ENCODE measurements at regions not wholly inside any gene's neighbourhood (a gene's known extent, or its start where the extent isn't known, plus 50 kb on each side); places are given as distances from the start of the nearest gene placed in this dataset.
A peak's percentile ranks its signal among the peaks of the same experiment; 100 is the strongest.

- Histone ChIP-seq H3K9me3 (ENCODE audit: insufficient read depth, low read length) (no peaks in the 10 kb centered on the region; the same call in 1 of the 2 replicates), H3K4me3 (ENCODE audit: low read length) (no peak overlapping the region), H4K20me1 (ENCODE audit: insufficient read depth, low read length) (no peaks in the 10 kb centered on the region), H3K27ac (ENCODE audit: low read length) (no peak overlapping the region), H3K4me2 (ENCODE audit: low read length) (no peak overlapping the region), H3K27me3 (ENCODE audit: low read depth, low read length) (no peaks in the 10 kb centered on the region), H3K9ac (ENCODE audit: low read length) (no peak overlapping the region), H3K4me1 (ENCODE audit: low read length) (peaks cover 3% of the 10 kb centered on the region; the same call in 1 of the 2 replicates), H3K36me3 (replicated peaks; ENCODE audit: low read depth, low read length) (no peaks in the 10 kb centered on the region), H2AFZ (ENCODE audit: low read depth, low read length) (no peak overlapping the region), H3K79me2 (ENCODE audit: low read length) (no peaks in the 10 kb centered on the region)
- TF ChIP-seq CTCF (IDR thresholded peaks at IDR 0.05; ENCODE audit: low read depth, low read length) = no peak
- no peak for TF ChIP-seq EZH2phosphoT487 (IDR thresholded peaks at IDR 0.05; ENCODE audit: low read depth)
Observed at GRCh38 chr9:79107911-79108676, 463.7 kb upstream of the TLE4 start.

GRCh38 chr9:79111653-79112052 lies 460.1 kb upstream of the TLE4 start:
- Histone ChIP-seq H3K9ac (ENCODE audit: low read length) (no peak overlapping the region), H2AFZ (ENCODE audit: low read depth, low read length) (no peak overlapping the region), H3K36me3 (replicated peaks; ENCODE audit: low read depth, low read length) (no peaks in the 10 kb centered on the region), H3K27me3 (ENCODE audit: low read depth, low read length) (no peaks in the 10 kb centered on the region), H4K20me1 (ENCODE audit: insufficient read depth, low read length) (no peaks in the 10 kb centered on the region), H3K27ac (ENCODE audit: low read length) (no peak overlapping the region), H3K4me2 (ENCODE audit: low read length) (no peak overlapping the region), H3K4me3 (ENCODE audit: low read length) (no peak overlapping the region), H3K4me1 (ENCODE audit: low read length) (peaks cover 3% of the 10 kb centered on the region; the same call in 1 of the 2 replicates), H3K9me3 (ENCODE audit: insufficient read depth, low read length) (no peaks in the 10 kb centered on the region; the same call in 1 of the 2 replicates), H3K79me2 (ENCODE audit: low read length) (no peaks in the 10 kb centered on the region)
- TF ChIP-seq CTCF (IDR thresholded peaks at IDR 0.05; ENCODE audit: low read depth, low read length) = no peak
- no peak for TF ChIP-seq EZH2phosphoT487 (IDR thresholded peaks at IDR 0.05; ENCODE audit: low read depth)

GRCh38 chr9:79115176-79115575 lies 456.6 kb upstream of the TLE4 start:
- no peak overlapping the region for H3K27ac ChIP-seq (ENCODE audit: low read length)
- no peaks in the 10 kb centered on the region for H4K20me1 ChIP-seq (ENCODE audit: insufficient read depth, low read length)
- H3K27me3 ChIP-seq (ENCODE audit: low read depth, low read length) = no peaks in the 10 kb centered on the region
- no peaks in the 10 kb centered on the region for H3K79me2 ChIP-seq (ENCODE audit: low read length)
- no peaks in the 10 kb centered on the region; the same call in 1 of the 2 replicates for H3K9me3 ChIP-seq (ENCODE audit: insufficient read depth, low read length)
- no peak overlapping the region for H2AFZ ChIP-seq (ENCODE audit: low read depth, low read length)
- no peak overlapping the region for H3K4me3 ChIP-seq (ENCODE audit: low read length)
- H3K4me1 ChIP-seq (ENCODE audit: low read length) = no peaks in the 10 kb centered on the region
- TF ChIP-seq EZH2phosphoT487 (IDR thresholded peaks at IDR 0.05; ENCODE audit: low read depth) (no peak), CTCF (IDR thresholded peaks at IDR 0.05; ENCODE audit: low read depth, low read length) (no peak)
- no peak overlapping the region for H3K4me2 ChIP-seq (ENCODE audit: low read length)
- H3K9ac ChIP-seq (ENCODE audit: low read length) = no peak overlapping the region
- H3K36me3 ChIP-seq (replicated peaks; ENCODE audit: low read depth, low read length) = no peaks in the 10 kb centered on the region

GRCh38 chr9:79116041-79116440 lies 455.7 kb upstream of the TLE4 start:
- no peak overlapping the region for H3K4me3 ChIP-seq (ENCODE audit: low read length)
- H3K36me3 ChIP-seq (replicated peaks; ENCODE audit: low read depth, low read length) = no peaks in the 10 kb centered on the region
- H3K79me2 ChIP-seq (ENCODE audit: low read length) = no peaks in the 10 kb centered on the region
- H2AFZ ChIP-seq (ENCODE audit: low read depth, low read length) = no peak overlapping the region
- H3K27ac ChIP-seq (ENCODE audit: low read length) = no peak overlapping the region
- no peak overlapping the region for H3K4me2 ChIP-seq (ENCODE audit: low read length)
- TF ChIP-seq CTCF (IDR thresholded peaks at IDR 0.05; ENCODE audit: low read depth, low read length) (peak; percentile 34), EZH2phosphoT487 (IDR thresholded peaks at IDR 0.05; ENCODE audit: low read depth) (no peak)
- no peaks in the 10 kb centered on the region for H3K4me1 ChIP-seq (ENCODE audit: low read length)
- H3K27me3 ChIP-seq (ENCODE audit: low read depth, low read length) = no peaks in the 10 kb centered on the region
- H3K9ac ChIP-seq (ENCODE audit: low read length) = no peak overlapping the region
- no peaks in the 10 kb centered on the region; the same call in 1 of the 2 replicates for H3K9me3 ChIP-seq (ENCODE audit: insufficient read depth, low read length)
- H4K20me1 ChIP-seq (ENCODE audit: insufficient read depth, low read length) = no peaks in the 10 kb centered on the region
